ENCODE measurements at regions not wholly inside any gene's neighbourhood (a gene's known extent, or its start where the extent isn't known, plus 50 kb on each side); places are given as distances from the start of the nearest gene placed in this dataset.
"Not testable (repeated sequence)": the region's sequence is repeated elsewhere in the genome, so short reads cannot be mapped to it uniquely, and the experiment has no call there.

- H3K27me3 ChIP-seq, result no peaks in the 10 kb centered on the region
- no peak overlapping the region for H3K4me3 ChIP-seq
- no peaks in the 10 kb centered on the region for H3K36me3 ChIP-seq
- H3K9me3 ChIP-seq, result no peaks in the 10 kb centered on the region
- TF ChIP-seq POLR2A (IDR thresholded peaks at IDR 0.05) (no peak), EP300 (IDR thresholded peaks at IDR 0.05) (no peak), POLR2AphosphoS5 (IDR thresholded peaks at IDR 0.05) (no peak), CTCF (IDR thresholded peaks at IDR 0.05) (no peak)
- no peaks in the 10 kb centered on the region for H3K4me1 ChIP-seq
- WGBS, 2 donors (ENCODE audit: low coverage in 1 of 2), result 54 to 77% methylated on average over 2 of the region's 2 CpGs
- no peak for ATAC-seq
- H3K27ac ChIP-seq, result no peak overlapping the region
These were observed 249.0 kb upstream of the CHD1 start for GRCh38 chr5:99177796-99178195.

- ATAC-seq, result no peak
- WGBS, 2 donors (ENCODE audit: low coverage in 1 of 2), result 33 to 39% methylated on average over 1 of the region's 1 CpG
These were observed 247.4 kb upstream of the CHD1 start for GRCh38 chr5:99176186-99176585.

GRCh38 chr5:99169309-99169708 lies 240.5 kb upstream of the CHD1 start:
- Histone ChIP-seq H3K27me3 (no peaks in the 10 kb centered on the region), H3K27ac (no peak overlapping the region), H3K4me3 (no peak overlapping the region), H3K4me1 (no peaks in the 10 kb centered on the region), H3K36me3 (no peaks in the 10 kb centered on the region), H3K9me3 (no peaks in the 10 kb centered on the region)
- ATAC-seq, result no peak
- TF ChIP-seq POLR2A (IDR thresholded peaks at IDR 0.05) (no peak), EP300 (IDR thresholded peaks at IDR 0.05) (no peak), POLR2AphosphoS5 (IDR thresholded peaks at IDR 0.05) (no peak), CTCF (IDR thresholded peaks at IDR 0.05) (no peak)
- 61 to 81% methylated on average over 2 to 3 of the region's 3 CpGs for WGBS, 2 donors (ENCODE audit: low coverage in 1 of 2)

More at GRCh38 chr5:99176186-99176585, 247.4 kb upstream of the CHD1 start:
- Histone ChIP-seq H3K27me3 (no peaks in the 10 kb centered on the region), H3K9me3 (no peaks in the 10 kb centered on the region), H3K36me3 (no peaks in the 10 kb centered on the region), H3K27ac (no peak overlapping the region), H3K4me1 (no peaks in the 10 kb centered on the region), H3K4me3 (no peak overlapping the region)
- TF ChIP-seq CTCF (IDR thresholded peaks at IDR 0.05) (no peak), POLR2A (IDR thresholded peaks at IDR 0.05) (no peak), EP300 (IDR thresholded peaks at IDR 0.05) (no peak), POLR2AphosphoS5 (IDR thresholded peaks at IDR 0.05) (no peak)

GRCh38 chr5:99161538-99161937 lies 232.7 kb upstream of the CHD1 start:
- ATAC-seq, H3K9me3 ChIP-seq, H3K27ac ChIP-seq, H3K4me3 ChIP-seq, H3K4me1 ChIP-seq, H3K36me3 ChIP-seq, H3K27me3 ChIP-seq: not testable (repeated sequence)
- WGBS, 2 donors (ENCODE audit: low coverage in 1 of 2), result 91 to 97% methylated on average over 3 to 4 of the region's 4 CpGs

- H3K4me3 ChIP-seq, result no peak overlapping the region
- TF ChIP-seq CTCF (IDR thresholded peaks at IDR 0.05), result no peak
- no peak for TF ChIP-seq EP300 (IDR thresholded peaks at IDR 0.05)
- TF ChIP-seq POLR2A (IDR thresholded peaks at IDR 0.05), result no peak
- no peak for TF ChIP-seq POLR2AphosphoS5 (IDR thresholded peaks at IDR 0.05)
- H3K4me1 ChIP-seq, result no peaks in the 10 kb centered on the region
- H3K9me3 ChIP-seq, result no peaks in the 10 kb centered on the region
- H3K27ac ChIP-seq, result no peak overlapping the region
- WGBS, 2 donors (ENCODE audit: low coverage in 1 of 2), result 63 to 83% methylated on average over 1 of the region's 1 CpG
- no peaks in the 10 kb centered on the region for H3K36me3 ChIP-seq
- no peaks in the 10 kb centered on the region for H3K27me3 ChIP-seq
- ATAC-seq, result no peak
These were observed 227.9 kb upstream of the CHD1 start for GRCh38 chr5:99156688-99157087.

- H3K27ac ChIP-seq, H3K4me1 ChIP-seq, H3K4me3 ChIP-seq, H3K36me3 ChIP-seq, H3K27me3 ChIP-seq, ATAC-seq: not testable (repeated sequence)
- peaks cover 0 to 37% (median 0%) of the 10 kb centered on the region in 3 donors for H3K9me3 ChIP-seq
- WGBS, 2 donors (ENCODE audit: low coverage in 1 of 2), result 85% methylated on average over 1 of the region's 1 CpG; no CpG with 5 or more reads in 1 of the 2 donors
These were observed 214.5 kb upstream of the CHD1 start for GRCh38 chr5:99143283-99143795.
